OCI-LY3 (cell line): ENCODE measurements at regions not wholly inside any gene's neighbourhood (a gene's known extent, or its start where the extent isn't known, plus 50 kb on each side); places are given as distances from the start of the nearest gene placed in this dataset.
"Not testable (repeated sequence)": the region's sequence is repeated elsewhere in the genome, so short reads cannot be mapped to it uniquely, and the experiment has no call there.

Source experiments
- EZH2phosphoT487 ChIP-seq: fragments of 200-600 bp; shearing (Covaris generic); IDR thresholded peaks from 2 replicates; pipeline ENCODE4 v1.6.1; 2018; ENCODE audit warnings: antibody characterized with exemption, mixed run types, low read depth
- TF ChIP-seq, protein P1 (sequence below): fragments of 200-600, 300-600 bp; sonication (generic); IDR thresholded peaks from 2 replicates; pipeline ENCODE4 v1.5.1; 2014; ENCODE audit warnings: antibody characterized with exemption, low read length, low read depth

GRCh38 chr14:19157106-19157709, 190.0 kb downstream of the POTEM start:
- TF ChIP-seq, protein P1, sequence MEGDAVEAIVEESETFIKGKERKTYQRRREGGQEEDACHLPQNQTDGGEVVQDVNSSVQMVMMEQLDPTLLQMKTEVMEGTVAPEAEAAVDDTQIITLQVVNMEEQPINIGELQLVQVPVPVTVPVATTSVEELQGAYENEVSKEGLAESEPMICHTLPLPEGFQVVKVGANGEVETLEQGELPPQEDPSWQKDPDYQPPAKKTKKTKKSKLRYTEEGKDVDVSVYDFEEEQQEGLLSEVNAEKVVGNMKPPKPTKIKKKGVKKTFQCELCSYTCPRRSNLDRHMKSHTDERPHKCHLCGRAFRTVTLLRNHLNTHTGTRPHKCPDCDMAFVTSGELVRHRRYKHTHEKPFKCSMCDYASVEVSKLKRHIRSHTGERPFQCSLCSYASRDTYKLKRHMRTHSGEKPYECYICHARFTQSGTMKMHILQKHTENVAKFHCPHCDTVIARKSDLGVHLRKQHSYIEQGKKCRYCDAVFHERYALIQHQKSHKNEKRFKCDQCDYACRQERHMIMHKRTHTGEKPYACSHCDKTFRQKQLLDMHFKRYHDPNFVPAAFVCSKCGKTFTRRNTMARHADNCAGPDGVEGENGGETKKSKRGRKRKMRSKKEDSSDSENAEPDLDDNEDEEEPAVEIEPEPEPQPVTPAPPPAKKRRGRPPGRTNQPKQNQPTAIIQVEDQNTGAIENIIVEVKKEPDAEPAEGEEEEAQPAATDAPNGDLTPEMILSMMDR = not testable (repeated sequence)
- TF ChIP-seq EZH2phosphoT487 = not testable (repeated sequence)
